ENCODE measurements at regions not wholly inside any gene's neighbourhood (a gene's known extent, or its start where the extent isn't known, plus 50 kb on each side); places are given as distances from the start of the nearest gene placed in this dataset.
"Not testable (repeated sequence)": the region's sequence is repeated elsewhere in the genome, so short reads cannot be mapped to it uniquely, and the experiment has no call there.

DNA sequence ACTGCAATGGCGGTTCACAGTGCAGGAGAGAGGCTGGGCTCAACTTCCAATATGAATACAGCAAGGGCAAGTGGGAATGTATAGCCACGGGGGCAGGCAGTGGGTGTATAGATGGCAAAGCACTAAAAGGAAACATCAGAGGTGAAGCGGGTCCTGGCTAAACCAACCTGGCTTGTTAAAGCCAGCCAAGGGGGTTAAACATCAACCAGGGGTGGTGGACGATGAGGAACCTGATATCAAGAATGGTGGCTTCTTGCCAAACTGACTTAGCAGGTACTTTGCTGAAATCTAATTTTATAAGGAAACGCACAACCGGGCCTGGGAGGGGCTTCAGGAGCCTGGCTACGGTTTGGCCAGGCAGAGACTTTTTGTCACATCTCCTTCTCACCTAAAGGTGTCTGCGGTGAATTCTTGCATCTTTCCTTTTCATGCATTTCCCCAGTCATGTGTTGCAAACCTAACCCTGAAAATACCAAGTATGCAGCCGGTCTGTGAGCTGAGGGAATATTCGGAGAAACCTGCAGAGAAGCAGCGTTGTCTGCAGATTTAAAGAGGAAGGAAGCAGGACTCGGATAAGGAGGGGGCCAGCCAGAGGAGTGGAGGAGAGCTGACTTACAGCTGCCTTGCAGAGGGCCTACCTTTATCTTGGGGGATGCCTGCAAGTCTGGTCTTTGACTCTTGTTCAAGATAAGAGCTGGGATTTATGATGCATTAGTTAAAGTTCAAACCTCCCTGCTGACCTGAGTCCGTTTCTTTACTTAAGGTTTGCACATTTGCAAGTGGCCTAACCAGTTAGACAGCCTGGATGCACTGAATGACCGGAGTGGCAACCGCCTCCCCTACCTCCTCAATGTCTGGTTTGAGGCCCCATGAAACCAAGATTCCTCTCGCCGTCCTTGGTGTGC lies 309.1 kb upstream of the USP9Y start:
- H3K9ac ChIP-seq (ENCODE audit: low read length); H3K36me3 ChIP-seq (ENCODE audit: insufficient read depth, low read length); H3K27ac ChIP-seq (ENCODE audit: low read length); H3K4me2 ChIP-seq (ENCODE audit: low read length); H4K20me1 ChIP-seq (ENCODE audit: insufficient read depth); H3K79me2 ChIP-seq (replicated peaks; ENCODE audit: insufficient read depth, low read length); H2AFZ ChIP-seq (ENCODE audit: low read depth, low read length); H3K9me2 ChIP-seq (ENCODE audit: insufficient read depth, low read length); H3F3A ChIP-seq (ENCODE audit: insufficient read depth, low read length, poor library complexity, severe bottlenecking); H3K9me3 ChIP-seq (ENCODE audit: low read length); H3K4me3 ChIP-seq (ENCODE audit: low read length); H3K27me3 ChIP-seq (ENCODE audit: insufficient read depth, low read depth, low read length): not testable (repeated sequence)

DNA sequence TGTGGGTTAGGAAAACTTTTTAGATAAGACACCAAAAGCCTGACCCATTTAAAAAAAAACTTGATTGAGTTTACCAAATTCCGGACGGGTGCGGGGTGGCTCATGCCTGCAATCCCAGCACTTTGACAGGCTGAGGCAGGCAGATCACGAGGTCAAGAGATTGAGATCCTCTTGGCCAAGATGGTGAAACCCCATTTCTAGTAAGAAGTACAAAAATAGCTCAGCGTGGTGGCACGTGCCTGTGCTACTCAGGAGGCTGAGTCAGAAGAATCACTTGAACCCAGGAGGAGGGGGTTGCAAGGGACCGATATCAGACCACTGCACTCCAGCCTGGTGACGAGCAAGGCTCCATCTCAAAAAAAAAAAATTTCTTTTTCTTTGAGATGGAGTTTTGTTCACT lies 307.8 kb upstream of the USP9Y start:
- Histone ChIP-seq H3K27ac (ENCODE audit: low read length) (no peak overlapping the region), H3K36me3 (ENCODE audit: insufficient read depth, low read length) (no peaks in the 10 kb centered on the region), H3K27me3 (ENCODE audit: insufficient read depth, low read depth, low read length) (no peaks in the 10 kb centered on the region), H4K20me1 (ENCODE audit: insufficient read depth) (no peaks in the 10 kb centered on the region), H3K9me2 (ENCODE audit: insufficient read depth, low read length) (no peaks in the 10 kb centered on the region), H3K9ac (ENCODE audit: low read length) (no peak overlapping the region), H3K9me3 (ENCODE audit: low read length) (no peaks in the 10 kb centered on the region), H3K4me3 (ENCODE audit: low read length) (no peak overlapping the region), H3K79me2 (replicated peaks; ENCODE audit: insufficient read depth, low read length) (no peaks in the 10 kb centered on the region), H2AFZ (ENCODE audit: low read depth, low read length) (no peak overlapping the region), H3F3A (ENCODE audit: insufficient read depth, low read length, poor library complexity, severe bottlenecking) (no peaks in the 10 kb centered on the region), H3K4me2 (ENCODE audit: low read length) (no peak overlapping the region)
- TF ChIP-seq MXI1 (conservative IDR thresholded peaks at IDR 0.05; ENCODE audit: poor library complexity, severe bottlenecking) (no peak), POLR2AphosphoS5 (IDR thresholded peaks at IDR 0.05) (no peak), EP300 (conservative IDR thresholded peaks at IDR 0.05; ENCODE audit: poor library complexity, severe bottlenecking) (no peak), EZH2 (IDR thresholded peaks at IDR 0.05; ENCODE audit: borderline replicate concordance, insufficient read depth, low read length, poor library complexity, severe bottlenecking) (no peak), SMC3 (conservative IDR thresholded peaks at IDR 0.05; ENCODE audit: poor library complexity) (no peak), TAF1 (IDR thresholded peaks at IDR 0.05; ENCODE audit: low read depth) (no peak), RAD21 (conservative IDR thresholded peaks at IDR 0.05) (no peak)
- TF ChIP-seq, protein P1, sequence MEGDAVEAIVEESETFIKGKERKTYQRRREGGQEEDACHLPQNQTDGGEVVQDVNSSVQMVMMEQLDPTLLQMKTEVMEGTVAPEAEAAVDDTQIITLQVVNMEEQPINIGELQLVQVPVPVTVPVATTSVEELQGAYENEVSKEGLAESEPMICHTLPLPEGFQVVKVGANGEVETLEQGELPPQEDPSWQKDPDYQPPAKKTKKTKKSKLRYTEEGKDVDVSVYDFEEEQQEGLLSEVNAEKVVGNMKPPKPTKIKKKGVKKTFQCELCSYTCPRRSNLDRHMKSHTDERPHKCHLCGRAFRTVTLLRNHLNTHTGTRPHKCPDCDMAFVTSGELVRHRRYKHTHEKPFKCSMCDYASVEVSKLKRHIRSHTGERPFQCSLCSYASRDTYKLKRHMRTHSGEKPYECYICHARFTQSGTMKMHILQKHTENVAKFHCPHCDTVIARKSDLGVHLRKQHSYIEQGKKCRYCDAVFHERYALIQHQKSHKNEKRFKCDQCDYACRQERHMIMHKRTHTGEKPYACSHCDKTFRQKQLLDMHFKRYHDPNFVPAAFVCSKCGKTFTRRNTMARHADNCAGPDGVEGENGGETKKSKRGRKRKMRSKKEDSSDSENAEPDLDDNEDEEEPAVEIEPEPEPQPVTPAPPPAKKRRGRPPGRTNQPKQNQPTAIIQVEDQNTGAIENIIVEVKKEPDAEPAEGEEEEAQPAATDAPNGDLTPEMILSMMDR (IDR thresholded peaks at IDR 0.05; ENCODE audit: poor library complexity, severe bottlenecking): no peak
- TF ChIP-seq, protein P2, sequence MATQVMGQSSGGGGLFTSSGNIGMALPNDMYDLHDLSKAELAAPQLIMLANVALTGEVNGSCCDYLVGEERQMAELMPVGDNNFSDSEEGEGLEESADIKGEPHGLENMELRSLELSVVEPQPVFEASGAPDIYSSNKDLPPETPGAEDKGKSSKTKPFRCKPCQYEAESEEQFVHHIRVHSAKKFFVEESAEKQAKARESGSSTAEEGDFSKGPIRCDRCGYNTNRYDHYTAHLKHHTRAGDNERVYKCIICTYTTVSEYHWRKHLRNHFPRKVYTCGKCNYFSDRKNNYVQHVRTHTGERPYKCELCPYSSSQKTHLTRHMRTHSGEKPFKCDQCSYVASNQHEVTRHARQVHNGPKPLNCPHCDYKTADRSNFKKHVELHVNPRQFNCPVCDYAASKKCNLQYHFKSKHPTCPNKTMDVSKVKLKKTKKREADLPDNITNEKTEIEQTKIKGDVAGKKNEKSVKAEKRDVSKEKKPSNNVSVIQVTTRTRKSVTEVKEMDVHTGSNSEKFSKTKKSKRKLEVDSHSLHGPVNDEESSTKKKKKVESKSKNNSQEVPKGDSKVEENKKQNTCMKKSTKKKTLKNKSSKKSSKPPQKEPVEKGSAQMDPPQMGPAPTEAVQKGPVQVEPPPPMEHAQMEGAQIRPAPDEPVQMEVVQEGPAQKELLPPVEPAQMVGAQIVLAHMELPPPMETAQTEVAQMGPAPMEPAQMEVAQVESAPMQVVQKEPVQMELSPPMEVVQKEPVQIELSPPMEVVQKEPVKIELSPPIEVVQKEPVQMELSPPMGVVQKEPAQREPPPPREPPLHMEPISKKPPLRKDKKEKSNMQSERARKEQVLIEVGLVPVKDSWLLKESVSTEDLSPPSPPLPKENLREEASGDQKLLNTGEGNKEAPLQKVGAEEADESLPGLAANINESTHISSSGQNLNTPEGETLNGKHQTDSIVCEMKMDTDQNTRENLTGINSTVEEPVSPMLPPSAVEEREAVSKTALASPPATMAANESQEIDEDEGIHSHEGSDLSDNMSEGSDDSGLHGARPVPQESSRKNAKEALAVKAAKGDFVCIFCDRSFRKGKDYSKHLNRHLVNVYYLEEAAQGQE (IDR thresholded peaks at IDR 0.05; ENCODE audit: borderline replicate concordance): no peak

DNA sequence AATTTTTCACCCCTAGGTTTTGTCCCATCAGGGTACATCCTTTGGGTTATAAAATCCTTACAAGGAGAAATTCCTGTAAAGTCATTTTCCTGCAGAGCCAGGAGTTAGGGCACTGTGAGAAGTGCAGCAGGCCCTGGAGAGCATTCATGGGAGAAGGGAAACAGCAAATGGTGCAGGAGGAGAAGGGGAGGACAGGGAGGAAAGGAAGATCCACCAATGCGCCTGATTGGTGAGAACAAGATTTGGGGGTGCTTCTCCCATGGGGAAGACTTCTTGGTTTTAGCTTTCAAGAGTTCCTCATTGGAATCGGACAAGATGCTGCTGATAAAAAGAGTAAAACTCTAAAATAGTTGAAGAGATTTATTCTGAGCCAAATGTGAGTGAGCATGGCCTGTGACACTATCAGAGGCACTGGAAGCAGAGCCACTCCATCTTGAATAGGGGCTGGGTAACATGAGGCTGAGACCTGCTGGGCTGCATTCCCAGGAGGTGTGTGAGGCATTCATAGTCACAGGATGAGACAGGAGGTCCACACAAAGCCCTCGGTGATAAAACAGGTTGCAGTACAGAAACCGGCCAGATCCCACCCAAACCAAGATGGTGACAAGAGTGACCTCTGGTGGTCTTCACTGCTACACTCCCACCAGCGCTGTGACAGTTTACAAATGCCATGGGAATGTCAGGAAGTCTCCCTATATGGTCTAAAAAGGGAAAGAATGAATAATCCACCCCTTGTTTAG lies 305.5 kb upstream of the USP9Y start:
- H2AFZ ChIP-seq (ENCODE audit: low read depth, low read length); H3K9me3 ChIP-seq (ENCODE audit: low read length); H3K36me3 ChIP-seq (ENCODE audit: insufficient read depth, low read length); H4K20me1 ChIP-seq (ENCODE audit: insufficient read depth); H3K4me3 ChIP-seq (ENCODE audit: low read length); H3K9me2 ChIP-seq (ENCODE audit: insufficient read depth, low read length); H3K27ac ChIP-seq (ENCODE audit: low read length); H3K79me2 ChIP-seq (replicated peaks; ENCODE audit: insufficient read depth, low read length); H3K27me3 ChIP-seq (ENCODE audit: insufficient read depth, low read depth, low read length); H3K4me2 ChIP-seq (ENCODE audit: low read length); H3F3A ChIP-seq (ENCODE audit: insufficient read depth, low read length, poor library complexity, severe bottlenecking); H3K9ac ChIP-seq (ENCODE audit: low read length): not testable (repeated sequence)
